Activated CD8-positive, alpha-beta memory T cell treated with anti-CD3 and anti-CD28 coated beads for 48 hours (primary cell): ENCODE measurements at regions not wholly inside any gene's neighbourhood (a gene's known extent, or its start where the extent isn't known, plus 50 kb on each side); places are given as distances from the start of the nearest gene placed in this dataset.

Source experiments
- DNase-seq, 3 experiments: peaks; one replicate each; pipeline ENCODE4 v3.0.0-alpha.2; 2020; ENCODE audit warnings: low read depth in 2 of 3, low spot score in 2 of 3

- DNase-seq = no peak
Measured at GRCh38 chr3:176571926-176572325, 625.4 kb downstream of the TBL1XR1 start.

GRCh38 chr3:176570992-176571391, 626.3 kb downstream of the TBL1XR1 start:
- no peak for DNase-seq

- no peak for DNase-seq
Measured at GRCh38 chr3:176568189-176568588, 629.1 kb downstream of the TBL1XR1 start.

DNA sequence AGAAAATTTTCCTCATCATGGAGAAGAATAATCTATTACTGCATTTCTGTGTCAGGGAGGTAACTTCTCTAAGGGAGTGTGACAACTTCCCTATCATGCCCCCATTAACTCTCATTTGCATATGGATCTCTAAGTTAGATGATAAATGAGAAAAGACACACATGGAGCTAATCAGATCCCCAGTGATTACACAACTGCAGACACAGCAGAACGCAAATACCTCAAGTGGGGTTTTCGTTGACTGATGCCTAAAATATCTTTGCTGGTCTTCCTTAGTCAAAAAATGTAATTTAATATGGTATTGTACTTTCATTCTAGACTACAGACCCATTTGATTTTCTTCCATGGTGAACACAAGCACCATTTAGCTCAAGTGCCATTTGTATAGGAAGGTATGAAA, 630.5 kb downstream of the TBL1XR1 start:
- no peak for DNase-seq

GRCh38 chr3:176562331-176562730, 635.0 kb downstream of the TBL1XR1 start:
- no peak for DNase-seq

GRCh38 chr3:176561826-176562225, 635.5 kb downstream of the TBL1XR1 start:
- DNase-seq = no peak

DNA sequence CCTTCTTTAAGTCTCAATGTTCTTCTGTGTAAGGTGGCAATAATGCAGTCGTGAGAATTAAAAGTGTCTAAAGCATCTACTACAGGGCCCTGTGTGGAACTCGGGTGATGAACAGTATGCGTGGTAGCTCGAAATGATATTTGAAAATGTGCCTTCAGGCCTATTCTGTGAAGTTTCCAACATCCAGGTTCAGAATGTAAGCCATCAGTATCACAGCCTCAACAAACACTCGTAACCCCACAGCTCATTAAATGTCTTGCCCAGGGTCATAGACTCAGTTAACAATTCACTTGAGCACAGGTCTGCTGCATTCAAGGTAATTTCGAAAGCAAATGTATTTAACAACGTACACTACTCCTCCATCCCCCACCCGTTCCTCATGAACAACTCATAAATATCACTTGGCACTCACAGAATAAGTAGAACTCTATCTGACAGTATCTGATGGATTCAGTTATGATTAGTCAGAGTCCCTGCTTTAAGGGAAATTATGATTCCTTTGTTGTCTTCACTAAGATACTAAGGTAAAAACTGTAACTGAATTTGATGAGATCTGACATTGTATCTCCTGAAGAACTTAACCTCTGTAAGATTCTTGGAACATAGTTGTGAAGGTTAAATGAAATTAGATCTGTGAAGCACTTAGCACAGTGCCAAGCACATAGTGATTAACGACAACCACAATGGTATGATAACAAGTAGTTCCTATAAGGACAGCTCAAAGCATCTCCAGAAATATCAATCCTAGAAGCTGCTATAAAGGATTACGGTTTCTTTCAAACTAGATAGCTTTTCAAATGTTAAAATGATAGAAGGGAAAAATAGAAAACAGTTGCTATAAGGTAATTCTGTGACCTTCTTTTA, 642.3 kb downstream of the TBL1XR1 start:
- no peak for DNase-seq

GRCh38 chr3:176554264-176554663, 643.0 kb downstream of the TBL1XR1 start:
- DNase-seq = no peak

- no peak for DNase-seq
Measured at GRCh38 chr3:176526942-176527341, 670.3 kb downstream of the TBL1XR1 start.

GRCh38 chr3:176526225-176526624, 671.1 kb downstream of the TBL1XR1 start:
- DNase-seq = no peak

- DNase-seq = no peak
Measured at GRCh38 chr3:176523114-176523513, 674.2 kb downstream of the TBL1XR1 start.

DNA sequence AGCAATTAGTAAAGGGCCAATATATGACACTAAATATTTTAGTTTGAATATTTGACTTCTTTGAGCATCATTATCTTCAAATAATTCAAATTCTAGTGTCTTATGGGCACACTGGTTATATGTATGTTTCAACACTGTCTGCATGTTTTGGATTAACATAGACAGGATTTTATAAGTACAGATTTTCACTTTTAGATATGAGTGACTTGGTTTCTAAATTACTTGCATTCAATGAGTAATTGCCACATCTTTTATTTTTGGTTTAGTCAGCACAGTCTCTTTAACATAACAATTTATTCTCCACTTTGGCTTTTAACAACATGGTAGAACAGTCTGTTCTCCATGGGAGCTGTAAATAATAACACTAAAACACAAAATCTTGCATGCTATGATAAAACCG, 674.8 kb downstream of the TBL1XR1 start:
- DNase-seq = no peak

DNA sequence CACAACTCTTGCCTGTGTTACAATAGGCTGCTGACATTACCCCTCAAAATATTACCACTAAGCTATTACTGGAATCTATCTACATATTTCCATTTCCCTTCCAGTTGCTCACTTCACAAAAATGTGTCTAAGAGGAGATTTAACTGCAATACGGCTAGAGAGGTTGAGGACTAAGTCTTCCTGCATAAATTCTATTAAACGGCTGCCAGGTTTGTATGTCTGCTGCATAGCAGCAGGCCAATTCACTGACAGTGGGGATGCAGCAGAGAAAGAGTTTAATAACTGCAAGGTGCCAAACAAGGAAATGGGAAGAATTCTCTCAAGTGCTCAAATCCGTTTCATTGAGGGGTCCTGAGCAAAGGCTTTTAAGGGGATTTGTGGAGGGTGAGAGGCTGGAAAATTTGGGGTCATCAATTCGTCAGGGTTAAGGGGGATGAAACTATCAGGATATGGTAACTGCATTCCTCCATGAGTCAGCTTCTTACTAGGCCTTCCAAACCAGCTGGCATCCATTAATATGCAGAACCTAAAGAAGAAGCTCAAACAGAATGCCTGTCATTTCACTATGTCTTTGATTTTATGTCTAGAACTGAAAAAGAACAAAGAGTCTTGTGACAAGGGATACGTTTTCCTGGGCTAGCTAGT, 675.6 kb downstream of the TBL1XR1 start:
- DNase-seq = no peak

DNA sequence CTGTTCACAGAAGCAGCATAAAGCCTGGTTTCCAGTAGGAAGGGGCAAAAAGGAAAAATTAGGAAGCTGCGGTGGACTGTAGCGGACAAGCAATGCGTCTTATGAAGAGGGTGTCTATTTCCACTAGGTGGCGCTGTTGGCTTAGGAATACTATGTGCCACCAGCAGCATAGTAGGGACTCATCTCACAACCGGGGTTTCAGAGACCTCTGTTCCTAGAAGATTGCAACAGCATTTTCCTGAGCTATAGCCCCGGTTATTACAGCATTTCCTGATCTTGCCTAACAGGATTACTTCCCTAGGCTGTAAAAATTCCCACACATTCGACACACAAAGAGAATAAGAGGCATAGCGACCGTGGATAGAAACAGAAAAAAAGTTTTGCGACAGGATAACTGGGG, 683.0 kb downstream of the TBL1XR1 start:
- no peak for DNase-seq

- DNase-seq = no peak
Measured at GRCh38 chr3:176513604-176514003, 683.7 kb downstream of the TBL1XR1 start.

- no peak for DNase-seq
Measured at GRCh38 chr3:176512037-176512436, 685.2 kb downstream of the TBL1XR1 start.

- DNase-seq = no peak
Measured at GRCh38 chr3:176510097-176510496, 687.2 kb downstream of the TBL1XR1 start.

GRCh38 chr3:176505878-176506621, 691.2 kb downstream of the TBL1XR1 start:
- DNase-seq = no peak

- no peak for DNase-seq
Measured at GRCh38 chr3:176491084-176491483, 706.2 kb downstream of the TBL1XR1 start.

- DNase-seq = no peak
Measured at GRCh38 chr3:176490357-176490756, 706.9 kb downstream of the TBL1XR1 start.

DNA sequence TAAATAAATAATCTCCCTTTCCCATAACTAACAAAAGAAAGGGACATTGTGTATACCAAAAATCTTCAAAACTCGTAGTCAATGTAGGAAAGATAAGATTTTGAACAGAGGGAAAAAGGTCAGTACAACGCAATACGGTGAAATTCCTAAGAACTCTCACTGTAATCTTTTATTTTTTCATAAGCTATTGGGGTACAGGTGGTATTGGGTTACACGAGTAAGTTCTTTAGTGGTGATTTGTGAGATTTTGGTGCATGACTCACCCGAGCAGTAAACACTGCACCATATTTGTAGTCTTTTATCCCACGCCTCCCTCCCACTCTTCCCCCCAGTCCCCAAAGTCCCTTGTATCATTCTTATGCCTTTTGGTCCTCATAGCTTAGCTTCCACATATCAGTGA, 718.0 kb downstream of the TBL1XR1 start:
- no peak for DNase-seq

- no peak for DNase-seq
Measured at GRCh38 chr3:176469694-176470205, 727.5 kb downstream of the TBL1XR1 start.
